GM06990 (cell line): ENCODE measurements at regions not wholly inside any gene's neighbourhood (a gene's known extent, or its start where the extent isn't known, plus 50 kb on each side); places are given as distances from the start of the nearest gene placed in this dataset.

ENCODE experiments used
- DNase-seq: peaks from one replicate; pipeline ENCODE4 v3.0.0-alpha.2; 2011; ENCODE audit not compliant: insufficient read length; ENCODE audit errors: extremely low read depth
- H3K27me3 ChIP-seq: replicated peaks from 2 replicates; pipeline ENCODE4 v1.6.0; 2011; ENCODE audit warnings: low read length; ENCODE audit not compliant: control insufficient read depth, insufficient read depth
- H3K36me3 ChIP-seq: 2 replicates; pipeline ENCODE4 v1.5.1; 2011; ENCODE audit warnings: low read length; ENCODE audit not compliant: control insufficient read depth, insufficient read depth
- H3K4me3 ChIP-seq: replicated peaks from 2 replicates; pipeline ENCODE4 v1.5.1; 2011; ENCODE audit warnings: low read depth, mild to moderate bottlenecking, control low read depth, low read length
- CTCF ChIP-seq: IDR thresholded peaks from 2 replicates; pipeline ENCODE4 v1.5.1; 2011; ENCODE audit warnings: low read length, control low read depth, mild to moderate bottlenecking, inconsistent platforms; ENCODE audit not compliant: insufficient read depth, poor library complexity, severe bottlenecking

- no peak for TF ChIP-seq CTCF
- Histone ChIP-seq H3K36me3 (no peaks in the 10 kb centered on the region), H3K4me3 (no peak overlapping the region), H3K27me3 (peaks cover 2% of the 10 kb centered on the region; the same call in 1 of the 2 replicates)
- DNase-seq = no peak
Observed at GRCh38 chr10:8392216-8392615, 337.7 kb downstream of the GATA3 start.

DNA sequence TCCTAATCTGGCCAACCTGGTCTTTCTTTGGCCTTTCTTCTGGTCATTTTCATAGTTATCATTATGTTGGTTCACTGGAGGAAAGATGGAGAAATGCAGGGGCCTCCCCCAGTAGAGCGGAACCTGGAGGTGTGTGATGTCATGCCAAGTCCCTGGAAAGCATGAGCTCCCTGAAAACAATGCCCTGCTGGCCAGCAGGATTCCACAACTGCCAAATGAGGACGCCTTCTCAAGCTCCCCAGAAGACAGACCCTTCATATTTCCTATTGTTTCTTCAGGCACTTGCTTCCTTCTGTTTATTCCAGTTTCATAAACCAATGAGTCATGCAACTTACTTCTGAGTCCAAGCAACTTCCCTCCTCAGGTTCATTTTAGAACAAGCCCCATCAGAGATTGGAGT, 339.0 kb downstream of the GATA3 start:
- no peak for TF ChIP-seq CTCF
- H3K4me3 ChIP-seq = no peak overlapping the region
- H3K27me3 ChIP-seq = peaks cover 2% of the 10 kb centered on the region; the same call in 1 of the 2 replicates
- H3K36me3 ChIP-seq = no peaks in the 10 kb centered on the region
- DNase-seq = no peak

- no peak for DNase-seq
- H3K4me3 ChIP-seq = no peak overlapping the region
- H3K36me3 ChIP-seq = no peaks in the 10 kb centered on the region
- TF ChIP-seq CTCF = no peak
- H3K27me3 ChIP-seq = no peaks in the 10 kb centered on the region
Observed at GRCh38 chr10:8396675-8397074, 342.2 kb downstream of the GATA3 start.

GRCh38 chr10:8398771-8399170, 344.3 kb downstream of the GATA3 start:
- DNase-seq = no peak
- no peak overlapping the region for H3K4me3 ChIP-seq
- H3K27me3 ChIP-seq = no peaks in the 10 kb centered on the region
- no peak for TF ChIP-seq CTCF
- H3K36me3 ChIP-seq = no peaks in the 10 kb centered on the region

- no peaks in the 10 kb centered on the region for H3K36me3 ChIP-seq
- no peak for DNase-seq
- H3K27me3 ChIP-seq = no peaks in the 10 kb centered on the region
- H3K4me3 ChIP-seq = no peak overlapping the region
- no peak for TF ChIP-seq CTCF
Observed at GRCh38 chr10:8400151-8400550, 345.7 kb downstream of the GATA3 start.

GRCh38 chr10:8400892-8401291, 346.4 kb downstream of the GATA3 start:
- Histone ChIP-seq H3K36me3 (no peaks in the 10 kb centered on the region), H3K4me3 (no peak overlapping the region), H3K27me3 (no peaks in the 10 kb centered on the region)
- no peak for TF ChIP-seq CTCF
- DNase-seq = no peak
